HG03378 (cell line): ENCODE measurements at regions not wholly inside any gene's neighbourhood (a gene's known extent, or its start where the extent isn't known, plus 50 kb on each side); places are given as distances from the start of the nearest gene placed in this dataset.
"Not testable (repeated sequence)": the region's sequence is repeated elsewhere in the genome, so short reads cannot be mapped to it uniquely, and the experiment has no call there.

Experiments used
- ATAC-seq: cut with Tn5 transposase; IDR thresholded peaks from one replicate; pipeline ENCODE4 v1.9.1; 2021; ENCODE audit warnings: mild to moderate bottlenecking, moderate library complexity; ENCODE audit not compliant: unreplicated experiment

- no peak for ATAC-seq
Measured at GRCh38 chr3:163513149-163513657, 1565.1 kb downstream of the SI start.

GRCh38 chr3:163508206-163508605 is 1570.1 kb downstream of the SI start:
- ATAC-seq: no peak

GRCh38 chr3:163504974-163505373 is 1573.3 kb downstream of the SI start:
- ATAC-seq: no peak

GRCh38 chr3:163499736-163500219 is 1578.5 kb downstream of the SI start:
- ATAC-seq: not testable (repeated sequence)

GRCh38 chr3:163498842-163499735 is 1579.2 kb downstream of the SI start:
- ATAC-seq: not testable (repeated sequence)

GRCh38 chr3:163491714-163492113 is 1586.6 kb downstream of the SI start:
- no peak for ATAC-seq

- ATAC-seq: peak; percentile 84
Measured at GRCh38 chr3:163490119-163490518, 1588.2 kb downstream of the SI start.

GRCh38 chr3:163482695-163483094 is 1595.6 kb downstream of the SI start:
- ATAC-seq: no peak

- ATAC-seq: no peak
Measured at GRCh38 chr3:163481738-163482137, 1596.6 kb downstream of the SI start.

- no peak for ATAC-seq
Measured at GRCh38 chr3:163476179-163476578, 1602.1 kb downstream of the SI start.

GRCh38 chr3:163474766-163475165 is 1603.5 kb downstream of the SI start:
- no peak for ATAC-seq

GRCh38 chr3:163468531-163469335 is 1609.6 kb downstream of the SI start:
- ATAC-seq: no peak

- ATAC-seq: no peak
Measured at GRCh38 chr3:163462446-163462845, 1615.8 kb downstream of the SI start.

- no peak for ATAC-seq
Measured at GRCh38 chr3:163450698-163451097, 1627.6 kb downstream of the SI start.

- no peak for ATAC-seq
Measured at GRCh38 chr3:163438760-163439159, 1639.5 kb downstream of the SI start.

- ATAC-seq: no peak
Measured at GRCh38 chr3:163422671-163423070, 1655.6 kb downstream of the SI start.

GRCh38 chr3:163391407-163392181 is 1686.7 kb downstream of the SI start:
- ATAC-seq: no peak

- ATAC-seq: no peak
Measured at GRCh38 chr3:163384383-163384782, 1693.9 kb downstream of the SI start.

GRCh38 chr3:163382183-163382582 is 1696.1 kb downstream of the SI start:
- no peak for ATAC-seq

GRCh38 chr3:163368168-163368567 is 1710.1 kb downstream of the SI start:
- no peak for ATAC-seq

GRCh38 chr3:163364717-163365116 is 1713.6 kb downstream of the SI start:
- no peak for ATAC-seq
